HEK293 (cell line): ENCODE measurements at regions not wholly inside any gene's neighbourhood (a gene's known extent, or its start where the extent isn't known, plus 50 kb on each side); places are given as distances from the start of the nearest gene placed in this dataset.
"Not testable (repeated sequence)": the region's sequence is repeated elsewhere in the genome, so short reads cannot be mapped to it uniquely, and the experiment has no call there.

ENCODE experiments used
- TRIM28 ChIP-seq: IDR thresholded peaks from 2 replicates; pipeline ENCODE4 v1.6.1; 2011; ENCODE audit warnings: low read length, control low read depth, borderline replicate concordance
- ZNF777 ChIP-seq: fragments of 450-650 bp; formaldehyde crosslinking; IDR thresholded peaks from 2 replicates; pipeline ENCODE4 v1.5.1; 2017; ENCODE audit warnings: missing biosample characterization, missing genetic modification characterization, borderline replicate concordance
- TF ChIP-seq, protein P1 (sequence below): fragments of 450-650 bp; formaldehyde crosslinking; IDR thresholded peaks from 2 replicates; pipeline ENCODE4 v1.5.1; 2016; ENCODE audit warnings: missing biosample characterization, missing genetic modification characterization

DNA sequence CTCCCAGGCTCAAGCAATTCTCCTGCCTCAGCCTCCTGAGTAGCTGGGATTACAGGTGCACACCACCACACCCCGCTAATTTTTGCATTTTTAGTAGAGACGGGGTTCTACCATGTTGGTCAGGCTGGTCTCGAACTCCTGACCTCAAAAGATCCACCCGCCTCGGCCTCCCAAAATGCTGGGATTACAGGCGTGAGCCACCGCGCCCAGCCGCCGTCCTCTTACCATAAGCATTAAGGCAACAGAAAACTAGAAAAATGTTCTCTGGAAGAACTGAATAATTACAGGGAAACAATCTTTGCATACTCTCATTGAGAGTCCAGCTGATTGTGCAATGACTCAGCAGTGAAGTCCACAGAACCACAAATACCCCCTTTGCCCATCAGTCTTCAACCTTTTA is 372.3 kb downstream of the CNTN6 start:
- TF ChIP-seq TRIM28; ZNF777 (tag by site-specific recombination): not testable (repeated sequence)
- TF ChIP-seq, protein P1, sequence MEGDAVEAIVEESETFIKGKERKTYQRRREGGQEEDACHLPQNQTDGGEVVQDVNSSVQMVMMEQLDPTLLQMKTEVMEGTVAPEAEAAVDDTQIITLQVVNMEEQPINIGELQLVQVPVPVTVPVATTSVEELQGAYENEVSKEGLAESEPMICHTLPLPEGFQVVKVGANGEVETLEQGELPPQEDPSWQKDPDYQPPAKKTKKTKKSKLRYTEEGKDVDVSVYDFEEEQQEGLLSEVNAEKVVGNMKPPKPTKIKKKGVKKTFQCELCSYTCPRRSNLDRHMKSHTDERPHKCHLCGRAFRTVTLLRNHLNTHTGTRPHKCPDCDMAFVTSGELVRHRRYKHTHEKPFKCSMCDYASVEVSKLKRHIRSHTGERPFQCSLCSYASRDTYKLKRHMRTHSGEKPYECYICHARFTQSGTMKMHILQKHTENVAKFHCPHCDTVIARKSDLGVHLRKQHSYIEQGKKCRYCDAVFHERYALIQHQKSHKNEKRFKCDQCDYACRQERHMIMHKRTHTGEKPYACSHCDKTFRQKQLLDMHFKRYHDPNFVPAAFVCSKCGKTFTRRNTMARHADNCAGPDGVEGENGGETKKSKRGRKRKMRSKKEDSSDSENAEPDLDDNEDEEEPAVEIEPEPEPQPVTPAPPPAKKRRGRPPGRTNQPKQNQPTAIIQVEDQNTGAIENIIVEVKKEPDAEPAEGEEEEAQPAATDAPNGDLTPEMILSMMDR (tag by site-specific recombination): not testable (repeated sequence)
